ENCODE measurements at regions not wholly inside any gene's neighbourhood (a gene's known extent, or its start where the extent isn't known, plus 50 kb on each side); places are given as distances from the start of the nearest gene placed in this dataset.

DNA sequence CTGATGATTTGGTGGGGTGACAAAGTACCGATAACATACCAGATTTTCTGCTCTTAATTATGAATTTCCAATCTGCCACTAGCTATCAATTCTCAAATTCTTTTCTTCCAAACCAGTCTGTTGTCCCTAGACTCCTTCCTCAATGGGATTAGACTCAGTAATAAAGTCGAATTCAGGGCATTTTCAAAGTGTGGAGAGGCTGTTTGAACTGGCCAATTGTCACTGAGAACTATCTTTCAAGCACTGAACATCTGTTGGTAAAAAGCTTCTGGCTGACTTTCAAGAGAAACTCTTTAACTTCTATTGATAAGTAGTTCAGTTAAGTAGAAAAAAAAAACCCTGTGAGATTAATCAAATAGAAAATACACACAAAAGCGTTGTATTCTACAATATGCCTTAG is 108.9 kb downstream of the SAMD9 start:
- no peak for DNase-seq (ENCODE audit: low read depth)
- H3K4me3 ChIP-seq (ENCODE audit: low read depth, low read length): no peak overlapping the region
- TF ChIP-seq, protein P1, sequence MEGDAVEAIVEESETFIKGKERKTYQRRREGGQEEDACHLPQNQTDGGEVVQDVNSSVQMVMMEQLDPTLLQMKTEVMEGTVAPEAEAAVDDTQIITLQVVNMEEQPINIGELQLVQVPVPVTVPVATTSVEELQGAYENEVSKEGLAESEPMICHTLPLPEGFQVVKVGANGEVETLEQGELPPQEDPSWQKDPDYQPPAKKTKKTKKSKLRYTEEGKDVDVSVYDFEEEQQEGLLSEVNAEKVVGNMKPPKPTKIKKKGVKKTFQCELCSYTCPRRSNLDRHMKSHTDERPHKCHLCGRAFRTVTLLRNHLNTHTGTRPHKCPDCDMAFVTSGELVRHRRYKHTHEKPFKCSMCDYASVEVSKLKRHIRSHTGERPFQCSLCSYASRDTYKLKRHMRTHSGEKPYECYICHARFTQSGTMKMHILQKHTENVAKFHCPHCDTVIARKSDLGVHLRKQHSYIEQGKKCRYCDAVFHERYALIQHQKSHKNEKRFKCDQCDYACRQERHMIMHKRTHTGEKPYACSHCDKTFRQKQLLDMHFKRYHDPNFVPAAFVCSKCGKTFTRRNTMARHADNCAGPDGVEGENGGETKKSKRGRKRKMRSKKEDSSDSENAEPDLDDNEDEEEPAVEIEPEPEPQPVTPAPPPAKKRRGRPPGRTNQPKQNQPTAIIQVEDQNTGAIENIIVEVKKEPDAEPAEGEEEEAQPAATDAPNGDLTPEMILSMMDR (conservative IDR thresholded peaks at IDR 0.05; ENCODE audit: low read depth, low read length): no peak

GRCh38 chr7:93006480-93007095 is 111.2 kb downstream of the SAMD9 start:
- H3K4me3 ChIP-seq (ENCODE audit: low read depth, low read length): no peak overlapping the region
- DNase-seq (ENCODE audit: low read depth): no peak
- TF ChIP-seq, protein P1 (conservative IDR thresholded peaks at IDR 0.05; ENCODE audit: low read depth, low read length): no peak

GRCh38 chr7:93004906-93005305 is 112.9 kb downstream of the SAMD9 start:
- DNase-seq (ENCODE audit: low read depth): no peak
- TF ChIP-seq, protein P1 (conservative IDR thresholded peaks at IDR 0.05; ENCODE audit: low read depth, low read length): no peak
- H3K4me3 ChIP-seq (ENCODE audit: low read depth, low read length): no peak overlapping the region

GRCh38 chr7:92997719-92998118 is 120.1 kb downstream of the SAMD9 start:
- TF ChIP-seq, protein P1 (conservative IDR thresholded peaks at IDR 0.05; ENCODE audit: low read depth, low read length): no peak
- H3K4me3 ChIP-seq (ENCODE audit: low read depth, low read length): no peak overlapping the region

GRCh38 chr7:92997152-92997551 is 120.6 kb downstream of the SAMD9 start:
- no peak overlapping the region for H3K4me3 ChIP-seq (ENCODE audit: low read depth, low read length)
- DNase-seq (ENCODE audit: low read depth): no peak
- TF ChIP-seq, protein P1 (conservative IDR thresholded peaks at IDR 0.05; ENCODE audit: low read depth, low read length): no peak

More at GRCh38 chr7:92997719-92998118, 120.1 kb downstream of the SAMD9 start:
- no peak for DNase-seq (ENCODE audit: low read depth)

DNA sequence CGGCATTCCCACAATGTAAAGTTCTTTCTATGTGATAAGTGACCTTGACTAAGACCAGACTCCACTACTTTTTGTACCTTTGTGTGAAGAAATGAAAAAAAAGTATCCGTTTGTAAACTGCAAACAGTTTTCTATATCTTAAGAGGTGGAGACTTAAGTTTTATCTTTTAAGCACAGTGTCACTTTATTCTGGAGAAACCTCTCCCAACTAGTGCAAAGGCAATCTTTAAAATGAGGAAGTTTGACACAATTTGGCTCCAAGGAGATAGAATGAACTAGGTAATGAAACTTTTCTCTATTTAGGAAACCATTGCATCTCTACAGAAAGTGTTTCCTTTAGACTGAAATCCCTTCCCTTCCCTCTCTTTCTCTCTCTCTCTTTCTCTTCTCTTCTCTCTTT is 122.9 kb downstream of the SAMD9 start:
- TF ChIP-seq, protein P1 (conservative IDR thresholded peaks at IDR 0.05; ENCODE audit: low read depth, low read length): no peak
- H3K4me3 ChIP-seq (ENCODE audit: low read depth, low read length): no peak overlapping the region
- no peak for DNase-seq (ENCODE audit: low read depth)

DNA sequence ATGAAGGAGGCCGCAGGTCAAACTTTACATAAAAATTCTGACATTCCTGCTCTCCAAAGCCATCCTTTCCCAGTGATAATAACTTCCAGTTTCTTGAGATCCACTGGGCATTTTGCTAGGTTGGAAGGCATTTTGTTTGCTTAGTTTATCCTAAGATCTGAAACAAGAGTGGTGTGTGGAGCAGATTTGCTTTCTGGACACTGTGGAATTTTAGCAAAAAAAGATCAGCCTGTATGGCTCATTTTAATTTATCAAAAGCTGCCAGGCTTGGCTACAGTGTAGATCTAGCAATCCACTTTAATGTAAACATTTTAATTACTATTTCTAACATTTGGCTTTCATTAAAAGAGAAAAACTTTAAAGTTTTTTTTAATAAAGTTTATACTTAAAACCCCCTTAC is 124.8 kb downstream of the SAMD9 start:
- no peak for DNase-seq (ENCODE audit: low read depth)
- no peak overlapping the region for H3K4me3 ChIP-seq (ENCODE audit: low read depth, low read length)
- TF ChIP-seq, protein P1 (conservative IDR thresholded peaks at IDR 0.05; ENCODE audit: low read depth, low read length): no peak

Data from epithelial cell of proximal tubule (primary cell).